ENCODE measurements at regions not wholly inside any gene's neighbourhood (a gene's known extent, or its start where the extent isn't known, plus 50 kb on each side); places are given as distances from the start of the nearest gene placed in this dataset.

DNA sequence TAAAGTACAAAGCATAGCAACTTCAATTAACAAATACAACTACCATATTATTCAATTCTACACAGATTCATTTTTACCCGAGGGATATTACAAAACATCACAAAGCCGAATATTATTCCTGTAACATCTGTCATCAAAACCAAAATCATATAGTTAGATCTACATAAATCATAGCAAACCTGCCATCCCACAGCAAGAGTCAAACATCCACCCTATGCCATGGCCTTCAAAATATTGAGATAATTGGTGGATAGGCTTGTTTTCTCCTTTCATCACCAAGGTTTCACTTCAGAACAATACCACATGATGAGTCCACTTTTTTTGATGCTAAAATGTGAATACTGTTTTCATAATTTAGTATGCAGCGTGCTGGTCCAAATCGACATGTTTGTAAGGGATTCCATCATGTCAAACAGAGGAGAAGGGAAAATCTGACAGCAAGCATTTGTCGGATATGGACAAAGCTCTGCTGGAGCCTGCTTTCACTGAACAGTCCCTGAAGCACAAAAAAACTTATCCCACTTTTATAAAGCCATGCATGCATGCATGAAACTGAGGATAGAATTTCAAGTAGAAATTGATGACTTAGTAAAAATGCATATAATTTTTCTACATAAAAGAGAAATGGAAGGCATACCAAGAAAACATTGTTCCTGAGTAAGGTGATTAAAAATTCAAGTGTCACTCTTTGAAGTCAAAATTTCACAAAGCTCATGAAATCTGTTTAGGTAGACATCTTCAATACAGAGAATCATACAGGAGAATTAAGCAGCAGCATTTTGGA is 494.1 kb downstream of the HACE1 start:
- TF ChIP-seq, protein P1, sequence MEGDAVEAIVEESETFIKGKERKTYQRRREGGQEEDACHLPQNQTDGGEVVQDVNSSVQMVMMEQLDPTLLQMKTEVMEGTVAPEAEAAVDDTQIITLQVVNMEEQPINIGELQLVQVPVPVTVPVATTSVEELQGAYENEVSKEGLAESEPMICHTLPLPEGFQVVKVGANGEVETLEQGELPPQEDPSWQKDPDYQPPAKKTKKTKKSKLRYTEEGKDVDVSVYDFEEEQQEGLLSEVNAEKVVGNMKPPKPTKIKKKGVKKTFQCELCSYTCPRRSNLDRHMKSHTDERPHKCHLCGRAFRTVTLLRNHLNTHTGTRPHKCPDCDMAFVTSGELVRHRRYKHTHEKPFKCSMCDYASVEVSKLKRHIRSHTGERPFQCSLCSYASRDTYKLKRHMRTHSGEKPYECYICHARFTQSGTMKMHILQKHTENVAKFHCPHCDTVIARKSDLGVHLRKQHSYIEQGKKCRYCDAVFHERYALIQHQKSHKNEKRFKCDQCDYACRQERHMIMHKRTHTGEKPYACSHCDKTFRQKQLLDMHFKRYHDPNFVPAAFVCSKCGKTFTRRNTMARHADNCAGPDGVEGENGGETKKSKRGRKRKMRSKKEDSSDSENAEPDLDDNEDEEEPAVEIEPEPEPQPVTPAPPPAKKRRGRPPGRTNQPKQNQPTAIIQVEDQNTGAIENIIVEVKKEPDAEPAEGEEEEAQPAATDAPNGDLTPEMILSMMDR (conservative IDR thresholded peaks at IDR 0.05 in 1 of 2, IDR thresholded peaks at IDR 0.05 in 1 of 2; ENCODE audit: extremely low read depth in 1 of 2, insufficient read depth in 1 of 2, low read depth in 1 of 2, low read length in 2 of 2), result no peak
- TF ChIP-seq EZH2 (IDR thresholded peaks at IDR 0.05; ENCODE audit: borderline replicate concordance, low read length), result no peak
